ENCODE measurements at regions not wholly inside any gene's neighbourhood (a gene's known extent, or its start where the extent isn't known, plus 50 kb on each side); places are given as distances from the start of the nearest gene placed in this dataset.
"Not testable (repeated sequence)": the region's sequence is repeated elsewhere in the genome, so short reads cannot be mapped to it uniquely, and the experiment has no call there.

DNA sequence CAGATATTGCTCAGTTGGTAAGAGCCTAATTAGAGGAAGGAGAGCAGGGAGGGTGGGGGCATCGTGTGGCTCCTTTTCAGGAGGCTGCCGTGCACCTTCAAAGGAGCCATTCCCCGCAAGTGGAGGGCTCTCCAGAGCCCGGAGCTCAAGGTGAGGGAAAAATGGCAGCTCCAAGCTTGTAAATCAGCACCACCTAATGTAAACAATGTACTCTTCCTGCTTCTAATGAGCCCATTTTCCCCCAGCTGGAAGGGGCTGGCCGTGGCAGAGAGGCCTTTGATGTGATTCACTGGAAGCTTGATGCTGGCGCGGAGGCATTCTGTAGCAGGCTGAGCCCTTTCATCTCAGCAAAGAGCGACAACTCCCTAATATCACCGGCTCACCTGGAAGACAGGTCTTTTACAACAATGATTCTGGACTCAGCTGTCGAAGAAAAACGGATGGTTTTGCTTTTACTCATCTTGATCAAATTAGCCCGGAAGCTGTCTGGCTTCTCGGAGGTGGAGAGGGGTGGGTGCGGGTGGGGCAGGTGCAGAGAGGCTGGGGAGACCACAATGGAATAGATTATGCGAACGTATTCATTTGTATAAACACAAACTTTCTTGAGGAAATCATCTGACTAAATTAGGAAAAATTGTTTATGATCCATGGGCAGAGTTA lies 112.5 kb downstream of the RRAGC start:
- DNase-seq (ENCODE audit: low read depth): no peak

DNA sequence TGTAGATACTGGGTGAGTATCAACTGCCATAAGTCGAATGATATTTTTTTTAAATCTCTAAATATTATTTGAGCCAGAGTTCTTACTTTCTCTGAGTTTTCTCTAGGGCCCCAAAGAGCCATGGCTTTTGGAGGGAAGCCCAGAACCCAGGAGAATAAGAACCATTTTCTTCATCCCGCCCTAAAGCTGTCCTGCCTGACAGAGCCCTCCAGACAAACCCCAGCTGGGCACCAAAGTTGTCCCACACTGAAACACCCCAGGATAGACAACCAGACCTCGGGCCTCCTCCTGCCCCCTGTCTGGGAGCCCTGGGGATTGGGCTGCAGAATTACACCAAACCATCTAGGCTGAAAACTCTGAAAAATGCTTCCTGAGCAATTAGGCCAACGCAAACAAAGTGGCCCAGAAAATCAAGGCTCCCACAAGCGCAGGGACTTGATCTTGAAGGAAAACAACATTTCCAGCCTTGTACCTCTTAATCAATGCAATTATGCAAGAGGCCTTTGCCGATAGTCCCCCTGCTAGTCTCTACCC lies 113.1 kb downstream of the RRAGC start:
- no peak for DNase-seq (ENCODE audit: low read depth)

DNA sequence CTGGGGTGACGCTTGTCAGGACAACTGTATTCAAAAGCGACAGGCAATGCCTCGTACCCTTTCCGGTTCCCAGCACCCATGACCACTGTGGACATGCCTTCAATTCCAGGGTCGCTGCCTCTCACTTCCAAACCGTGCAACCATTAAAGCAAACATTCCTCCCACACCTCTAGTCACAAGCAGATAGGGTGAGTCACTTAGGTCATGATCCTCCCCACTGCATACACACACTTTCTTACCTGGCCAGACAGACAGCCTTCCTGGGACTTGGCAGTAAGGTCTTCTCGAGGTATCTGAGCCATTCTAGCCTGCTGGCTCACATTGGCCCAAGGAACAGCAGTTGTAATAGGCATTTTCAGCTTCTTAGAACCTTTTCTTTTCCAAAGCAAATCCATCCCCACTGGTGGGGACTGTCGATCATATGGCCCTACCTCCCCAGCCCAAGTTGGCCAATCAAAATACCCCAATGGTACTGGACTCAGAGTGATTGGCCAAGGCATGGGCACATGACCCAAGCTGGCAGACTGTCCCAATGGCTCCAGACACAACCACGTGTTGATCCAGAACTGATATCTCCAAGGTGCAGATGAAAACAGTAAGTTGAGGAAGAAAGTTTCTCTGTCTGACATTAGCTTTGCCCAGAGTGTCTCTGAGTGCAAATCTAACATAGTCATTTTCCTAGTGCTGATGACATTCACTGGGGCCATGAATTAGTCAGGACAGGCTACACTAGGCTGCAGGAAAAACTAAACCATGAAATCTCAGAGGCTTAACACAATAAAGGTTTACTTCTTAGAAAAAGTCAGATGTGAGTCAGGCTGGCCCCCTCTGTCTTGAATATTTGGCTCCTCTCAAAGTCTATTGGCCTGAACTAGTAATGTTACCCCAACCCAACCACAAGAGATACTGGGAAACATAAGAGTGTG lies 113.8 kb downstream of the RRAGC start:
- no peak for DNase-seq (ENCODE audit: low read depth)

DNA sequence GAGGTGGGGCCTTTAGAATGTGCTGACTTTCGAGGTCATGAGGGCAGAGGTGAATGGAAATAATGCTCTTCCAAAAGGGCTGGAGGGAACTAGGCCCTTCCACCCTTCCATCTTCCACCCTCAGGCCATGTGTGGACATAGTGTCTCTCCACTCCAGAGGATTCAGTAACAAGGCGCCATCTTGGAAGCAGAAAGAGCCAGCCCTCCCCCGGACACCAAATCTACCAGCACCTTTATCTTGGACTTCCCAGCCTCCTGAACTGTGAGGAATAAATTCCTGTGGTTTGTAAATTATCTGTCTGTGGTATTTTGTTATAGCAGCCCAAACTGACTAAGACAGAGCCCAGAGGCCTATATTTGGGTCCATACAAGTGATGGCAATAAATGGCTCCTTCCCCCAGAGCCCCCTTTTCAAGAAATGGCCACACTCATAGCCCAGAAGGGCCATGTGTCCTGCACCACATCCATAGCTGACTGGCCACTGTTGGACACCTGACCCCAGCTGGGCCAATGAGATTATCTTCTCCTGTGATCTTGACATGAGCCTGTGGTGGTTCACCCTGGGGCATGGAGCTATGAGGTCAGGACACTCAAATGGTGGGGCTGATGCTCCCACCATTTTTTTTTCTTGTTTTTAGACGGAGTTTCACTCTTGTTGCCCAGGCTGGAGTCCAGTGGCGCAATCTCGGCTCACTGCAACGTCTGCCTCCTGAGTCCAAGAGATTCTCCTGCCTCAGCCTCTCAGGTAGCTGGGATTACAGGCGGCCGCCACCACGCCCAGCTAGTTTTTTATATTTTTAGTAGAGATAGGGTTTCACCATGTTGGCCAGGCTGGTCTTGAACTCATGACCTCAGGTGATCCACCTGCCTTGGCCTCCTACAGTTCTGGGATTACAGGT lies 114.9 kb downstream of the RRAGC start:
- DNase-seq (ENCODE audit: low read depth): no peak

DNA sequence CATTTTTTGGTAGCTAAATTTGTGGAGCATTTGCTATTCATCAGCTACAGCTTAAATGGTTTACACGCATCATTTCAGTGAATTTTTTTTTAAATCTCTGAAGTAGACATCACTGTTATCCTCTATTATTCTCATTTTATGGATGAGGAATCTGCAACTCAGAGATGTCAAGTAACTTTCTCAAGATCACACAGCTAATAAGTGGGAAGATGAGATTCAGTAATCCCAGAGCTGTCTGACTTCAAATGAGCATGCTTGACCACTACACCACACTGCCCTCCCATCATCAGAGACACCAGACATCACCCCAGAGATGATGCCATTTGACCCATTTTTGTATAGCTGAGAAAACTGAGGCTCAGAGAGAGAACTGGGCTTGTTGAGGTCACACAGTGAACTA lies 116.4 kb downstream of the RRAGC start:
- DNase-seq (ENCODE audit: low read depth): no peak

DNA sequence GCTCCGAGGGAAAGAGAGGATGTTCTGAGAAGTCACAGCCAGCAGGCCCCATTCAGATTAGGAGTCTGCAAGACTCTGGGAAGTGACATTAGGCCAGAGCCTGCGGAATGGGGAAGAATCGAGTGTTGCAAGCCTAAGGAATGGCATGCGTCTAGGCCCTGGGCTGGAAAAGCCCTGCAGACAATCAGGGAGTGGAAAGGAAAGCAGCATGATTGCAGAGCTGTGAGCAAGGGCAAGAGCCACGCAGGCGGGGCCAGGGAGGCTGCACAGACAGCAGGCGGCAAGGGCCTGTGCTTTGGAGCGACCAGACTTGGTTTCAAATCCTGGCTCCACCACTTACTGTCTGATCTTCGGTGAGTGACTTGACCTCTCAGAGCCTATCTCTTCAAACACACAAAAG lies 118.2 kb downstream of the RRAGC start:
- no peak for DNase-seq (ENCODE audit: low read depth)

DNA sequence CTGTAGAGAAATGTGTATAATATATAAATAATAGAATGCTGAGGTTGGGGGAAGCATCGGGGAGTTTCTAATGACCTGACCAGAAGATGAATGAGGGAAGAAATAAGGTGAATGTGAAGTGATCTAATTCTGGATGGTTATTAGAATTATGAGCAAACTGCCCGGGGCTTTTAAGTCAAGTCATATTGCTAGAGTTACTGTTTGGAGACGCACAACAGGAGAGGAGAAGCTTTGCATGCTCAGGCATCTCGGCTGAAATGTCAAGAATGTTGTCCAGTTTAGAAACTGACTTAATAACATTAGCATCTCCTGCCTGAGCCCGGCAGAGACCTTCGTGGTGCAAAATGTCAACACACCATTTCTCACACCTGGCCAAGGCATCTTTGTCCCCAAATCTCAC lies 119.1 kb downstream of the RRAGC start:
- no peak for DNase-seq (ENCODE audit: low read depth)

DNA sequence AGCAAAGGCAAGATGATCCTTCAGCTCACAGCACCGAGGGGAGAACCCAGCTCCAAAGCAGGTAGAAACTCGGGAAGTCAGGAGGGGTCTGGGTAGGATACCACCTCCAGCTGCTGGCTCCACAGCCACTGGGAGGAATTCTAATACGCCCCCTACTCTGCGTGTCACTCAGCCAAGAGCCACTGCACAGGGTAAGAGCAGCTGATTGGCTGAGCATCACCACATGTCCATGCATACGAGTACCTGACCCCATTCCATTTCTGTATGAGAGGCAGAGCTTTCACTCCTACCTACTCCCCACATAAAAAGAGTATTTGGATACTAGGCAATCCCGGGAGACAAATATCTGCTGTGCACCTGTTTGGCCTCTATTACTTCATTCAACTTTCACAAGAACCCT lies 121.4 kb downstream of the RRAGC start:
- DNase-seq (ENCODE audit: low read depth): no peak

DNA sequence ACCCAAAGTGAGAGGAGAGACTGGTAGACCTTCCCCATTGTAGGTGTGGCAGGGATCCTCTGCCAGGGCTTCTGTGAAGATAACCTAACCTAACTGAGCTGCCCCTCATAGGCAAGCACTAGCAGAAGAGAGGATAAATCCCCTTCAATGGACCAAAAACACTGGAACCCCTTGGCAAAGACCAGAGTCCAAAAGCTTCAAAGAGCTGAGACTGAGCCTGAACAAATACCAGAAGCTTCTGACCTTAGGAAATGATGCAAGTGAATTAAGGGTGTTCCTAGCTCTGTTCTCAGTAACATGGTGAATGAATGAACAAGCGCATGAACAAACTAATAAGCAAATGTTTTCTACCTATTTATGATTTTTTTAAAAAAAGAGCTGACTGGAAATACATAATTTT lies 123.2 kb downstream of the RRAGC start:
- no peak for DNase-seq (ENCODE audit: low read depth)

DNA sequence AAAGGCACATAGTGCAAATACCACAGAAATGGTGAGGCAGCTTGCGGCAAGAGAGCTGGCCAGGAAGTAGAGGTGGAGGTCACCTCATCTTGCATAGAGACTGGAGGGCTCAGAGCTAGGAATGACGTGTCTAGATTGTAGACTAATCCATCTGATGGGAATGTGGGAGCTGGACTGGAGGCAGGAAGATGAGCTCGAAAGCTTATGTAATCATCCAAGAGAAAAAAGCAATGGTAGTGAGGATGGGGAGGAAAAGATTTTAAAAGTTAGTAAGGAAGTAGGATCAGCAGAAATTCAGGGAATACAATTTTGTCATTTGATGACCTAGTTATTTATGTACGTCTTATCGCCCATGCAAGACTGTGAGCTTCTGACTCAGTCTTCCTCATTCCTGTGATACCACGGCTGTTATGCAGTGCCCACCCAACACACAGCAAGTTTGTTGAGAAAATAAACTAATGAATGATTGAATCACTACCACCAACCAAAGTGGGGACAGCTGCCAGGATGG lies 123.9 kb downstream of the RRAGC start:
- DNase-seq (ENCODE audit: low read depth): no peak

DNA sequence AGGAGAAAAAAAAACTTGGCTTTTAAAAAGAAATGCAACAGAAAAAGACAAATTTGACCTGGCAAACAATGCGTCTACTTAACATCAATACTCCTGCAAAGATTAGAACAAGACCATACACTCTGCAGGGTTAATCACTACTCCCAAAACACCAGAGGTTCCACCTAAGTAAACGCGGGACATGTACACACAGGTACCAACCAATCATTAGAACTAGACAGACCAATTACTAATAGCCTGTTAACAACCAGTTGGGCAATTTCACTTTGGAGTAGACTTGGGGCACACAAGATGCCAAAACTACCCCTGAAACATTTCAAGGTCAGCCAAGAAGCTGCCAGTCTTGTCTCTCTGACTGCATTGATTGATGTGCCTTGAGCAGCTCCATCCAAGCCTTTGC lies 125.8 kb downstream of the RRAGC start:
- DNase-seq (ENCODE audit: low read depth): no peak

DNA sequence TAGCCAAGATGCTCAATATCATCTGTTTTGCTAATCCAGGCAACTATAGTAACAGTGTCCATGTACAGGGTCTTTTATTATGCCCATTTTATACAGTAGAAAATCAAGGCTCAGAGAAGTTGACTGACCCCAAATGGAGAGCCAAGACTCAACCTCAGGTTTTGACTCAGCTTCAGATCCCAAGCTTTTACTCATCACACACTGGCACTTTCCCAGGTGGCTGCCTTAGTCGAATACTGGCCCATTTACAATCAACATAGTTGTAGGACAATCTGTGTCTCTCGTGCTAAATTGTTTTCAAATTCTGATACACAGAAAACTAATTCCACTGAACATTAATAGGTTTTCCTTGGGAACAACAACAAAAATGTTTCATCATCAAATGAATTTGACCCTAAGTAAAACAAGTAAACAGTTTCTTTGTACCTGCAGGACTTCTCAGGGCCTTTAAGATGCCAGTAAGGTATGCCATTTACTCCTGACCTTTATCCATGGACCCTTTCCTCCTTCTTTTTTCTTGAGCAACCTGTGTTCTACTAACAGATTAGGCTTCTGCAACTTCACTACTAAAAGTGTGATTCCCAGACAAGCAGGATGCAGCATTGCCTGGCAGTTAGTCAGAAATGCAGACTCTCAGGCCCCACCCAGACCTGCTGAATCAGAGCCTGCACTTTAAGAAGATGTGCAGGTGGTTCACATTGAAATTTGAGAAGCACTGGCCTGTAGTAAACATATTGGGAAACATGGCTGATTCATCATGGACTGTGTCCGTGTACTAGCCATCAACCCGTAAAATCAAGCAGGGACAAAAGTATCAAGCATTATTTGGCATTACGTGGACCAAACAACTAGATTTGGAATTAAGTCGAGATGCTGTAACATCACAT lies 128.8 kb downstream of the RRAGC start:
- DNase-seq (ENCODE audit: low read depth): no peak

DNA sequence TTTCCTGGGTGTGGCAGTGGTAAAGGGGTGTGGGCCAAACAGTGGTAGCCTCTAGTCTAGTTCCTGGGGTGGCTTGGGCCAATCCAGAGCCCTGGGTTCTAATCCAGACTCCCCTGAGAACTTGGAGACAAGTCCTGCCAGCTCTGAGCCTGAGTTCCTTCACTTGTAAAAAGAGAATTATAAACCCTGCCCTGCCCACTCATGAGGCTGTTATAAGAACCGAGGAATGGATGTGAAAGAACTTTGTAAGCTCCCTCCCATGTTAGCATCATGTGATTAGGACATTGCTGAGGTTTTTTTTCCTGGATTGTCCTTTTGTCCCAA lies 131.0 kb downstream of the RRAGC start:
- DNase-seq (ENCODE audit: low read depth): no peak

DNA sequence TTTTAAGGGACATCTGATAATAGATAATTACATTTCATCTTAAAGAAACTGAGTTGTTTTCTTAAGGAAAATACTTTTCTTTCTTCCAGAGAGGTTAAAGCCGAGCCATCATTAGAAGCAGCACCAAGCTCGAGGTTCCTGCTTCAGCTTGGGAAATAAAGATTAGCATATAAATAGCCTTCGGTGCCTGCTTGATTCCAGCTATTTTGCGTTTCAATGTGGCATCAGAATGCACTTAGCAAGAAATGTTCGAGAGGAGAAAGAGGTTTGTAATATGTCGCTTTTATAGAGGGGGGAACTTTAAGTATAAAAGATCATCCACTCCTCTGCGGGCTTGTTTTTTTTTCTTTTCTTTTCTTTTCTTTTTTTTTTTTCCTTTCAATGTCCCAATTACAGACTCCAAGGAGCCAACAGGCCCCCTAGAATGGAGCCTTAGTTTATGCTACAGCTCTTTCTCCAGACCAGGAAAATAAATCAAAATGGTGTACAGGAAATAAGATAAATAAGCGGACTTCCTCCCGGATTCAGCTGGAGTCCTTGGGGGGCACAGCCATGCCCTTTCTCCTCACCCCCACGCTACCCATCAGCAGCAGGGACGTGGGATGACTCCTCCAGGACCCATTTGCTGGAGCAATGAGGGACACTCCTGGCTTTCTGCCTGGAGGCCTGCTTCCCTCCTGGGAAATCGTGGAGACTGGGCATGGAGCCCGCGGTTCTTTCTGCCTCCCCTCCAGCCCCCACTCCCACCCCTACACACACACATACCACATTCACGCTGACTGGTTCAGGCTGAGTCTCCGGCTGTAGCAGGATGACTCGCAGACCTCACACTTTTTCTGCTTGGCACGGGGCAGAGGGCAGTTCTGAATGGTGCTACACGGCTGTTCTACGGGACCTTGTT lies 131.6 kb downstream of the RRAGC start:
- no peak for DNase-seq (ENCODE audit: low read depth)

DNA sequence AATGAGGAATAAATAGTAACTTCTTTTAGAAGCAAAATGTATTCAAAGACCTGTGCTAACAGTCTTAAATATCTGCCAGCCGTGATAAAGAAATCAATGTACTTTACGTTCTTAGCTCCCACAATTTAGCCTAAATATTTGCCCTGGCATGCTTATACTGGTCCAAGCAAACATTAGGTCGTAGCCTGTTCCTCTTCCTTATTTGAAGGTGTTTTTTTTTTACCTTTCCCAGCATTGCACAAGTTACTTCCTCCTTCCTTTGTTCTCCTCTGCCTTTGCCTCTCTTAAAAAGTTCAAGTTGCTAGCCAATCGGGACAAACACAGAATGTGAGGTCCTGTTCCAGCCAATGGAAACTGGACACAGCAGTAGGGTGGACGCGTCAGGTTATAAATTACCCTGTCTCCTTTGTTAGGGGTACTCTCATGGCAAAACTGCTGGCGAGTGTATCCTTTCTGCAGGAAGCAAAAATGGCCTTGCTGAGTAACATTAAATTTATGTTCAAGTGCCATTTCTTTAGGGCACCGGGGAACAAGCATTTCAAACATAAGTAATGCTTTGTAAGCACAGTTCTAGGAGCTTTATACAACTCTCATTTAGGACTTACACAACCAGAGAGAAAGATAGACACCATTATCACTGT lies 134.1 kb downstream of the RRAGC start:
- not testable (repeated sequence) for DNase-seq (ENCODE audit: low read depth)

DNA sequence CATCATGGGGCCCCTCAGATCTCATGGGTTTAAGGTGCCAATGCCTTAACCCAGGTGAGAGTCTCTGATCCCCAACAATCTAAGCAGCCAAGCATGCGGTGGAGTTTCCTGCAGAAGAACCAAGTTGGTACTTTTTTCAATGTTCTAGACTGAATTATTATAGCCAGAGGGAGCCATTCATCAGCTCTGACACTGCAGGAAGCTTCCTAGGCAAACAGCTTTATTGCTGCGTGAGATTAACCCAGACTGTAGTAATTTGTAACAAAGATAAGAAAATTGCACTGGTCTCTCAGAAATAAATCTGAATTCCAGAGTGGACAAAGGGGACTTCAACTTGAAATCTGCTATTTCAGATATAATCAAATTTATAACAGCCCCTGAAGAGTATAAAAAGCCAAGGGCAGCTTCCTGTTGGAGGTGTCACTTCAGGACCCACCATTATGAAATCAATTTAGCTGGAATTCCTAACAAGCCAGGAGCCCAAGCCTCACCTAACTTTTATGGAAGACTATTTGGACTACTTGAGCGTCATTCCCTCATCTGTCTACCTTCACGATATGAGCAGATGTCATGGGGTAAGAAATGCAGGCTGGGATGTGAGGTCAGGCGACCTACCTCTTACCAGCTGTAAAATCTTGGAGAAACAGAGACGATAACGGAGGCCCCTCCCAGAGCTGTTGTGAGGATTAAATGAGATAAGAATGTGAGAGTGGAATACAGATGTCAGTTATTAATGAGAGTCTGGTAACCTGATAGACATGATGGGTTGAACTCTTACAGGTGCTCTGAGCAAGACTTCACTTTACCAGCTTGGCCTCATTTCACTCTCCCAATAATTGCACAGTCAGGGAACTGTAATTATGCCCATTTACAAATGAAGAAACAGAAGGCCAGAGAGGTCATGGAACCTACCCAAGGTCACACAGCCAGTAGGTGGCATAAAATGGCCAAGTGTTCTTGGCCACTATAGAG lies 135.1 kb downstream of the RRAGC start:
- DNase-seq (ENCODE audit: low read depth): no peak

DNA sequence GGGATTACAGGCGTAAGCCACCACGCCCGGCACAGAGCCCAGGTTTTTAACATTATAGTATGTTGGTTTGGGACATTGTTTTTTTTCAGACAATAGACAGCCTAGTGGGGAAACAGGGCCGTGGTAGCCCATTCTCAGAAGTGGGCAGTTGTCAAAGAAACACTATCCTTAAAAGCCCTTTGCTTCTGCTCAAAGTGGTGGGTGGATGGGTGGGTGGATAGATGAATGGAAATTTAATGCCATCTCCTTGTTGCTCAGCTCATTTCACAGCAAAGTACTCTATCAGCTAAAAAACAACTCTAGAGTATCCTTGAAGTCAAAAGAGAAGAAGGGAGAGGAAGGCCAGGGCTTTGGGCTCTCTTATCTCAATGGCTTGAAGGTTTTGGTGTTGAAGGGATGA lies 137.8 kb downstream of the RRAGC start:
- no peak for DNase-seq (ENCODE audit: low read depth)

DNA sequence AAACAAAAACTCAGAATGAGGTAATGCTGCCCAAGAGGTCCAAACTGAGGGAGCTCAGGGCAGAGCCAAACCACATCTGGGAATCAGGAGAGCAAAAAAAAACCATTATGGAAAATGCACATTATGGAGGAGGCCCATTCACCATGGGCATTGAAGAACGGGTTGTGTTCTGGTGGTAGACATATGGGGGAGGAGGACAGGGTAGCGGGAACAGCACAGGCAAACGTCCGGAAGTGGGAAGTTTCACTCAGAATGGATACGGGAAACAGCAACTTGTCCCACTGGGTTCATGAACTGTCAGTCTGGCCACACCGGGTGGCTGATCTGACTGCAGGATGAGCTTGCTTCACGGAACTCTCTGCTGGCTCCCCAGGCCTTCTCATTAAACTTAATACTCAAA lies 139.7 kb downstream of the RRAGC start:
- DNase-seq (ENCODE audit: low read depth): no peak
